ENCODE measurements at regions not wholly inside any gene's neighbourhood (a gene's known extent, or its start where the extent isn't known, plus 50 kb on each side); places are given as distances from the start of the nearest gene placed in this dataset.

DNA sequence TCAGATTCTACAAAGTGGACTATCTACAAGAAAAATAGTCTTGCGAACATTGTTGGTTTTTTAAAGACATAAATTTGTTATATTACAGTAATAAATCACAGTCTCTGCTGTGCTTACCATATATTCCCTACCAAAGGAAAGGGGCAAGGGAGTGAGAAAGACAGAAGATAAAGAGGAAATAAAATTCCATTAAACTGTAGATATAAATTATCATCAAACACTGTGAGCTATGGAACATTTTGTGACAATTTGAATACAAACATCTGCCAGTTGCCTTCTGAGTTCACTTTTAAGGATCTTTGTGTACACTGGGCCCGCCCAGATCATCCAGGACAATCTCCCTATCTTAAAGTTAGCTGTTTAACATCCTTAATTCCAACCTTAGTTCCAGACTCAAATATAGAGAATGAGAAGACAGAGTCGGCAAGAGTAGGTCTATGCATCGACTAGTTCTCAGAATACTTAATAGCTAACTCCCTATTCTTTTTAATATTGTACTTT, 122.8 kb downstream of the NUFIP1 start:
- H3K27me3 ChIP-seq (ENCODE audit: control insufficient read depth, insufficient read depth, low read length) = no peaks in the 10 kb centered on the region
- ATAC-seq (no peak), DNase-seq (ENCODE audit: low read depth, low spot score) (no peak)
- ChIA-PET POLR2A (no interaction called here), CTCF (no interaction called here)
- intact Hi-C loops (cut with micrococcal nuclease; ENCODE audit: unreplicated experiment) (no loop called here), in situ Hi-C loops (cut with HindIII; ENCODE audit: low pct_unique_long_range_greater_than_20kb, low sequenced_read_pairs) (no loop called here)
- H3K36me3 ChIP-seq (ENCODE audit: control insufficient read depth, insufficient read depth, low read length) = no peaks in the 10 kb centered on the region
- TF ChIP-seq SIN3A (IDR thresholded peaks at IDR 0.05; ENCODE audit: borderline replicate concordance, insufficient read depth, low read depth, low read length) (no peak), TCF7L2 (IDR thresholded peaks at IDR 0.05; ENCODE audit: low read depth, low read length) (no peak), CTCF (IDR thresholded peaks at IDR 0.05) (no peak), POLR2AphosphoS5 (IDR thresholded peaks at IDR 0.05; ENCODE audit: low read depth, low read length) (no peak)
- TF ChIP-seq, protein P1, sequence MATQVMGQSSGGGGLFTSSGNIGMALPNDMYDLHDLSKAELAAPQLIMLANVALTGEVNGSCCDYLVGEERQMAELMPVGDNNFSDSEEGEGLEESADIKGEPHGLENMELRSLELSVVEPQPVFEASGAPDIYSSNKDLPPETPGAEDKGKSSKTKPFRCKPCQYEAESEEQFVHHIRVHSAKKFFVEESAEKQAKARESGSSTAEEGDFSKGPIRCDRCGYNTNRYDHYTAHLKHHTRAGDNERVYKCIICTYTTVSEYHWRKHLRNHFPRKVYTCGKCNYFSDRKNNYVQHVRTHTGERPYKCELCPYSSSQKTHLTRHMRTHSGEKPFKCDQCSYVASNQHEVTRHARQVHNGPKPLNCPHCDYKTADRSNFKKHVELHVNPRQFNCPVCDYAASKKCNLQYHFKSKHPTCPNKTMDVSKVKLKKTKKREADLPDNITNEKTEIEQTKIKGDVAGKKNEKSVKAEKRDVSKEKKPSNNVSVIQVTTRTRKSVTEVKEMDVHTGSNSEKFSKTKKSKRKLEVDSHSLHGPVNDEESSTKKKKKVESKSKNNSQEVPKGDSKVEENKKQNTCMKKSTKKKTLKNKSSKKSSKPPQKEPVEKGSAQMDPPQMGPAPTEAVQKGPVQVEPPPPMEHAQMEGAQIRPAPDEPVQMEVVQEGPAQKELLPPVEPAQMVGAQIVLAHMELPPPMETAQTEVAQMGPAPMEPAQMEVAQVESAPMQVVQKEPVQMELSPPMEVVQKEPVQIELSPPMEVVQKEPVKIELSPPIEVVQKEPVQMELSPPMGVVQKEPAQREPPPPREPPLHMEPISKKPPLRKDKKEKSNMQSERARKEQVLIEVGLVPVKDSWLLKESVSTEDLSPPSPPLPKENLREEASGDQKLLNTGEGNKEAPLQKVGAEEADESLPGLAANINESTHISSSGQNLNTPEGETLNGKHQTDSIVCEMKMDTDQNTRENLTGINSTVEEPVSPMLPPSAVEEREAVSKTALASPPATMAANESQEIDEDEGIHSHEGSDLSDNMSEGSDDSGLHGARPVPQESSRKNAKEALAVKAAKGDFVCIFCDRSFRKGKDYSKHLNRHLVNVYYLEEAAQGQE (IDR thresholded peaks at IDR 0.05; ENCODE audit: insufficient read depth in 1 of 2, low read depth in 2 of 2, low read length in 1 of 2) = no peak
- no TSS peak for BruUV-seq (replicated peaks)
- no peaks in the 10 kb centered on the region for H3K9me3 ChIP-seq (ENCODE audit: control insufficient read depth, insufficient read depth, low read depth, low read length)
- no peaks in the 10 kb centered on the region for H3K4me1 ChIP-seq (ENCODE audit: control insufficient read depth, insufficient read depth, low read length)
- no peak overlapping the region for H3K27ac ChIP-seq (ENCODE audit: low read length)
- no peak overlapping the region for H3K4me3 ChIP-seq (ENCODE audit: low read depth in 2 of 2, low read length in 2 of 2)

DNA sequence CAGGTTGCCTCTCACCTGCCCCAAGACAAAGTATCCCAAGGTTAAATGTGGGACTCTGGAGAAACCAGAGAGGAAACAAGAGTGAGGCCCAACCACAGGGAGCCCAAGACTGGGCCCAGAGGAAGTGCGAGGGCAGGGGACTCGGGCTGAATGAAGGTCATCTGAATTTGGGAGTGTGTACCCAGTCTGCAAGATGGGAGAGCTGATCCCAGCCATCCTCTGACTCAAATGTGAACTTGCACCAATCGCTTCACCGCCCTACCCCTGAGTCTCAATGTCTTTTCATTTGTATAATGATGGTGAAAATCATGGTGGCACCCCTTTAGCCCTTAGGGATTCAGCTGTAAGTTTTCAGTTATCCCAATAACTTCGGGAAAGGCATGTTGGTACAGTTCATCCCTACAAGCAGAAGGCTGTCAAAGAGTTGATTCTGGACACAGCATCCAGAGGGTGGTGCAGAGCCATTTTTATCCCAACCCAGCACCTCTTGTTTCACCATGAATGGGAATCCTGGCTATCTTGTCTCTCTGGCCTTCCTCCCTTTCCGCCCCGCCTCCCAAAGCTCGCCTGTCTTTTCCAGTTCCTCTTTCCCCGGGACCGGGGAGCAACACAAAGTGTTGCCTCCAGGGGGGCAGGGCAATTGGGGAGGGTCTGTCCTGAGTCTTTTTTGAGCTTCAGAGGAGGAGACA, 123.4 kb downstream of the NUFIP1 start:
- CTCF ChIA-PET = no interaction called here

More for the DNA sequence above, 123.4 kb downstream of the NUFIP1 start:
- Histone ChIP-seq H3K4me1 (ENCODE audit: control insufficient read depth, insufficient read depth, low read length) (no peaks in the 10 kb centered on the region), H3K4me3 (ENCODE audit: low read depth in 2 of 2, low read length in 2 of 2) (no peak overlapping the region), H3K27ac (ENCODE audit: low read length) (no peak overlapping the region), H3K27me3 (ENCODE audit: control insufficient read depth, insufficient read depth, low read length) (no peaks in the 10 kb centered on the region), H3K9me3 (ENCODE audit: control insufficient read depth, insufficient read depth, low read depth, low read length) (no peaks in the 10 kb centered on the region), H3K36me3 (ENCODE audit: control insufficient read depth, insufficient read depth, low read length) (no peaks in the 10 kb centered on the region)
- POLR2A ChIA-PET = no interaction called here
- TF ChIP-seq, protein P1 (IDR thresholded peaks at IDR 0.05; ENCODE audit: insufficient read depth in 1 of 2, low read depth in 2 of 2, low read length in 1 of 2) = no peak
- no peak for TF ChIP-seq CTCF (IDR thresholded peaks at IDR 0.05)
- no peak for TF ChIP-seq SIN3A (IDR thresholded peaks at IDR 0.05; ENCODE audit: borderline replicate concordance, insufficient read depth, low read depth, low read length)
- TF ChIP-seq POLR2AphosphoS5 (IDR thresholded peaks at IDR 0.05; ENCODE audit: low read depth, low read length) = no peak
- no peak for TF ChIP-seq TCF7L2 (IDR thresholded peaks at IDR 0.05; ENCODE audit: low read depth, low read length)
- DNase-seq (ENCODE audit: low read depth, low spot score) (no peak), ATAC-seq (no peak)
- BruUV-seq (replicated peaks) = no TSS peak
- in situ Hi-C loops (cut with HindIII; ENCODE audit: low pct_unique_long_range_greater_than_20kb, low sequenced_read_pairs) = no loop called here
- intact Hi-C loops (cut with micrococcal nuclease; ENCODE audit: unreplicated experiment) = no loop called here
